ENCODE measurements at regions not wholly inside any gene's neighbourhood (a gene's known extent, or its start where the extent isn't known, plus 50 kb on each side); places are given as distances from the start of the nearest gene placed in this dataset.

- Histone ChIP-seq H3K27me3 (no peaks in the 10 kb centered on the region), H3K4me1 (no peaks in the 10 kb centered on the region), H3K36me3 (no peaks in the 10 kb centered on the region), H3K9me3 (no peaks in the 10 kb centered on the region), H3K4me3 (ENCODE audit: low read depth, low read length) (no peak overlapping the region)
- DNase-seq = no peak
- TF ChIP-seq CTCF (IDR thresholded peaks at IDR 0.05; ENCODE audit: low read depth, low read length) = no peak
Observed at GRCh38 chr2:129755786-129756185, 223.7 kb upstream of the RAB6C start.

GRCh38 chr2:129756276-129756675 is 223.2 kb upstream of the RAB6C start:
- Histone ChIP-seq H3K27me3 (no peaks in the 10 kb centered on the region), H3K4me1 (no peaks in the 10 kb centered on the region), H3K4me3 (ENCODE audit: low read depth, low read length) (no peak overlapping the region), H3K36me3 (no peaks in the 10 kb centered on the region), H3K9me3 (no peaks in the 10 kb centered on the region)
- no peak for TF ChIP-seq CTCF (IDR thresholded peaks at IDR 0.05; ENCODE audit: low read depth, low read length)
- DNase-seq = no peak

- H3K9me3 ChIP-seq = no peaks in the 10 kb centered on the region
- H3K27me3 ChIP-seq = no peaks in the 10 kb centered on the region
- H3K4me3 ChIP-seq (ENCODE audit: low read depth, low read length) = no peak overlapping the region
- H3K36me3 ChIP-seq = no peaks in the 10 kb centered on the region
- DNase-seq = no peak
- H3K4me1 ChIP-seq = no peaks in the 10 kb centered on the region
- TF ChIP-seq CTCF (IDR thresholded peaks at IDR 0.05; ENCODE audit: low read depth, low read length) = no peak
Observed at GRCh38 chr2:129757366-129757914, 222.0 kb upstream of the RAB6C start.

GRCh38 chr2:129757915-129758783 is 221.3 kb upstream of the RAB6C start:
- Histone ChIP-seq H3K27me3 (no peaks in the 10 kb centered on the region), H3K36me3 (no peaks in the 10 kb centered on the region), H3K9me3 (no peaks in the 10 kb centered on the region), H3K4me3 (ENCODE audit: low read depth, low read length) (peak overlapping the region; percentile 16), H3K4me1 (no peaks in the 10 kb centered on the region)
- no peak for TF ChIP-seq CTCF (IDR thresholded peaks at IDR 0.05; ENCODE audit: low read depth, low read length)
- DNase-seq = no peak

- Histone ChIP-seq H3K9me3 (no peaks in the 10 kb centered on the region), H3K4me3 (ENCODE audit: low read depth, low read length) (peak overlapping the region; percentile 16; the same call in 1 of the 2 replicates), H3K36me3 (no peaks in the 10 kb centered on the region), H3K27me3 (no peaks in the 10 kb centered on the region), H3K4me1 (no peaks in the 10 kb centered on the region)
- no peak for DNase-seq
- TF ChIP-seq CTCF (IDR thresholded peaks at IDR 0.05; ENCODE audit: low read depth, low read length) = no peak
Observed at GRCh38 chr2:129758784-129759471, 220.5 kb upstream of the RAB6C start.
